RPMI7951 (cell line): ENCODE measurements at regions not wholly inside any gene's neighbourhood (a gene's known extent, or its start where the extent isn't known, plus 50 kb on each side); places are given as distances from the start of the nearest gene placed in this dataset.

Source experiments
- DNase-seq: peaks from one replicate; pipeline ENCODE4 v3.0.0-alpha.2; 2012; ENCODE audit warnings: low read depth

DNA sequence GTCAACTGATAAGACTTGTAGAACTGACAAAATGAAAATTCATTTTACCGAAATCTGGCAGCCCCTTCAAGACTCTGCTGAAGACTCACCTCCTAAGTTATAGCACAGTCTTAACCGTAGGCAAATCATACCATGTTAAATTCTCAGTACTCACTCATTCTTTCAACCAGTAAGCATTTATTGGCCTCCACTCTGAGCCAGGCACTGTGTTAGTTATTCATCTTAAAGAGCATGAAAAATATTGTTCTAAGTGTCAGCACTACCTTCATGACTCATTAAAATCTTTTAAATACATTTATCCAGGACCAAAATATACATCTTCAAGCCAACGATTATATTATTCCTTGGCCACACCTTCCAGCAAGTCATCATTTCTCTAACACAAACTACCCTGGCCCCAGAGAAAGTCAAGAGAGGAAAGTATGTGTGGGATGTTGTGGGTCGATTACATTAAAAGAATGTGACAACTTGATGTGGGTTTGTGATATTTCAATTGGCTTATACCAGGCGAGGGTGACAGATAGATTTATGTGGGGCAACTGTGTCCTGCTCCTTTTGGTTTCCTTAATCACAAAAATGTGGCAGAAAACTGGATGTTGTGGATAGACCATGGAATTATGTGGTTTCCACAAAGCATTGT is 55.0 kb downstream of the TMEM30B start:
- DNase-seq, result no peak

DNA sequence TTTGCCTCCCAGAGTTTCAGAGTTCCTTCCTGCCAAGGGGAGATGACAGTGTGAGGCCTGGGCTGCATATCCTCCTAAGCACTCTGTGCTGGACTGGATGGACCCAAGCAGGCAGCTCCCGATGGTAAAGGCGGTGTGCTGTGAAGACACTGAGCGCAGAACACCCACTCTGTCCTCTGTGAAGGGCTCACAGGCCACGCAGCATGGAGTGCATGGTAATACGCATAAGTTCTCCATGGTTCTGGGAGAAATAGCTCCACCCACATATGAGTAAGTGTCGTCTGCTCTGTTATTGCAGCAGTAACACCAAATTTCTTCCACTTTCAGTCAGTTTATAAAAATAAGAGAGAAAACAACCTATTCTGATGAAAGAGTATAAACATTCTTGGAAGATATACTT is 55.8 kb downstream of the TMEM30B start:
- no peak for DNase-seq

DNA sequence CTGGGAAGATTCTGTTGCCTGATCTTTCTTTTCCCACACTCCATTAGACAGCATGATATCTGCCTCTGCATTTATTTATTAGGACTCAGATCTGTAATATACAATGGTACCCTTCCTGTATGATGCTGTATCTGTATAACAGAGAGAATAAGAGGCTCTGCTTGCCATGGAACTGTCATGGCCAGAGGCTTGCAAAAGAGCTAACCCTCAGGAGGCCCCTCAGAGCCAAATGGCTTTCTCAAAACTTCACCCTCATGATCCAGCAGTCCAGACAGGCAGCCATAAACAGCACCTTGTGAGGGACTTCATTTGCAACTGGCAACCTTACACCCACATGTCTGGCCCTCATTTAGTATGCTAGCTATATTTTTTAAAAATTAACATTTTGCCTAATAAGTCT is 57.6 kb downstream of the TMEM30B start:
- DNase-seq, result no peak

DNA sequence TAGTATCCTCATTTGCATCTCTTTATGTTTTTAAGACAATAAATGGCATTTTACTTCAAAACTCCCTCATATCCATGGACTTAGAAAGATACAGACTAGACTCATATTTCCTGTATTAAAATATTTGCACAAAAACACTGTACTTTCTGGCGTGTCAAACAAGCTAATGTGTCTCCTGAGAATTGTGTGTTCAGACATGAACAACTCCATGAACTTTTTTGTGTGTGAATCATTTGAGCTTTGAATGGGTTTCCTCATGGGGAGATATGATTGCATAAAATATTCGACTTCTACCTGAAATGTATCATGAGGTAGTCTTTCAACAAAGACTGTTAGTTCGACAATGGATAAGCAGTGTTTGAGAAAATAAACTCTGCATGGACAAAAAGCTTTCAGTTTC is 58.8 kb downstream of the TMEM30B start:
- DNase-seq, result no peak

DNA sequence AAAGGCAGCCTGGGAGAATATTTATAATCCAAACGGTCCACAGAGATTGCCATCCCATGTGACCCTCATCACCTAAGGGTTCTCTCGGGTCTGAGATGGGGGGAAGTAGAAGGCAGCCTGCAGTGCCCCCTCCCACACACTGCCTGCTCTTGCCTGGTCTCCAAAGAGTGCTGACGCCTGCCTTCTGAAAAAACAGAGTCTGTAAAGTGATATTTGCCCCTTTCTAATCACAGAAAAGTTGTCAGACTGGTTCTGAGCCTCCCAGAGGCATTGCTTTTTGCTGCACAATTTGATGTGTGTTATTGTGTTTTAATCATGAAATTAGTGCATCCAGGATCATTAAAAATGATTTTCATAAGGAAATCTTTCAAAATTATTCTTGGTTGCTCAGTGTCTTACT is 59.2 kb downstream of the TMEM30B start:
- no peak for DNase-seq

DNA sequence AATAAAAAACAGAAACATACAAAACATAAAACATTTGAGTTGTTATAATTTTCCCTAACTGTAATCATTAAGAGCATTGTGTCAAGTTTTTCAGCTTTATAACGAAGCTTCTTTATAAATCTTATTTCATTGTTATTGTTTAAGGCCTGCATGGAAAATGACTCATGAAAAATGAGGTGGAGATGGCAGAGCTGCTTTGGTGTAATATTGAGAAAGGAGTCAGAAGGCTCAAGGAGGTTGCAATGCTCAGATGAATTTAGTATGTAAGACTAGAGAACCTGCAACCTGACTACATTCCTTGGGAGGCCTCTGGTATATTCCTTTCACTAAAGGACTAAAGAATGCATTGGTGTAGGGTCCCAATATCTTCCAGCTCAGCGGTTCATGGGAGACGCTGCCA is 61.5 kb downstream of the TMEM30B start:
- no peak for DNase-seq

DNA sequence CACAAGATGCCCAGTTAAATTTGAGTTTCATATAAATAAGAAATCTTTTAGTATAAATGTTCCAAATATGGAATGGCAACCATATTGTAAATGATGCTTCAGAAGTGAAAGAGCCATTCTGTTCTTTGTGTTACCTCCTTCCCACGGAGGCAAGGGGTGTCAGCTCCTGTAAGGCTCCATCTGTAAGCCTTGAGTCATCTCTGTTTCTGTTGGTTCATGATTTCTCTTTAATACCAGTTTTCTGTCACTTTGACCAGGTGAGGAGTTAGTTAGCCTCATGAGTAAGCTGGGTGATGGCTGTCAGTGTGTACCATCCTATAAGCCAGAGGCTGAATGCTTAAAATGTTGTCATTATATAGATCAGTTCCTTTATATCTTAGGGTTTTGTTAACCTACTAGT is 61.9 kb downstream of the TMEM30B start:
- no peak for DNase-seq

DNA sequence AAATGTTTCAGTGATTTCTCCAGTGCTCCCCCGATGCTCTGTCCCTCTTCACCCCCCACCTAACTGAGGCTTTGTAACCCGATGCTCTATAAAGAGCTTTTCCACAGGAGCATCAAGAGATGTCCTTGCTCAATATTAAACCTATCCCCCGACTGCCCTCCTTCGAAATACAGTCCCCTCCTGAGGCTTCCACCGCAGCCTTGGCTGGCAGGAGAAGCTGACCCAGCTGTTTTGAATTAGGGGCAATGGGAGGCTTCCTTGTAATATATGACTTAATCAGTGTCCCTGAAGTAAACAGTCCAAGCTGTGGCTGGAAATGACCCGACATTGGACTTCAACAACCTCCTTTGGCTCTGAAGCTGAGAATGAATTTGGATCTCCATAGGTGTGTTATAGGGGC is 62.4 kb downstream of the TMEM30B start:
- DNase-seq, result peak; percentile 70

DNA sequence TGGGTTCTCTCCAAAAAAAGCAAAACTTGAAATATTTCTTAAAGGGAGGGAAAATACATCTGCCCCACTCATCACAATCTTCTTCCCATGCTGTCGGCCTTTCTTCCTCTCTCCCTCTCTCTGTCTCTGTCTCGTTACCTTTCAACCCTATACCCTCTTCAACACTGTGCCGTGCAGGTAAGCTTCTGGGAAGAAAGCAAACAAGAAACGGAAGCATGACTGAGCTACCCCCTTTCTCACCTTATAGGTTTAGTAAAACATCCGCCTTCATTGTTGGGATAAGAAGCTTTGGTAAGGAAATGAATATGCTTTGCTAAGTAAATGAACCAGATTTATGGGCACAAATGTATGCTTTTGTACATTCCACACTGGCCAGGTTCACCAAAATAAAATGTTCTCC is 63.0 kb downstream of the TMEM30B start:
- no peak for DNase-seq

DNA sequence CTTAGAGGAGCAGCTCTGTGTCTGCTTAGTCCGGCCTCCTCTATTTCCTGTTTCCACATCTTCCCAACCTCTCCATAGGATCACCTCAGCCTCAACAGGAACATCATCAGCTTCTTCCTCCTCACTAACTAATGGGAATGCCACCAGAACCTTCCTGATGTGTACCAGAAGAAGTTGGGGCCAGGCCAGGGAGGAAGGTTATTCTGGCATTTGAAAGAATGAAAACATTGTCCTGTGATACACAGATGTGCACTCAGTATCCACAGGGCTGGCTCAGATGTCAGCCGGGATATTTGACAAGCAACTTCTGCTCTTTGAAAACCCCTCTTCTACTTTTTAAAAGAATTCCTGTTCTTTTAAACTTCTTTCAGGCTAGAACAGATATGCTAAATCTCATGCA is 63.6 kb downstream of the TMEM30B start:
- no peak for DNase-seq

DNA sequence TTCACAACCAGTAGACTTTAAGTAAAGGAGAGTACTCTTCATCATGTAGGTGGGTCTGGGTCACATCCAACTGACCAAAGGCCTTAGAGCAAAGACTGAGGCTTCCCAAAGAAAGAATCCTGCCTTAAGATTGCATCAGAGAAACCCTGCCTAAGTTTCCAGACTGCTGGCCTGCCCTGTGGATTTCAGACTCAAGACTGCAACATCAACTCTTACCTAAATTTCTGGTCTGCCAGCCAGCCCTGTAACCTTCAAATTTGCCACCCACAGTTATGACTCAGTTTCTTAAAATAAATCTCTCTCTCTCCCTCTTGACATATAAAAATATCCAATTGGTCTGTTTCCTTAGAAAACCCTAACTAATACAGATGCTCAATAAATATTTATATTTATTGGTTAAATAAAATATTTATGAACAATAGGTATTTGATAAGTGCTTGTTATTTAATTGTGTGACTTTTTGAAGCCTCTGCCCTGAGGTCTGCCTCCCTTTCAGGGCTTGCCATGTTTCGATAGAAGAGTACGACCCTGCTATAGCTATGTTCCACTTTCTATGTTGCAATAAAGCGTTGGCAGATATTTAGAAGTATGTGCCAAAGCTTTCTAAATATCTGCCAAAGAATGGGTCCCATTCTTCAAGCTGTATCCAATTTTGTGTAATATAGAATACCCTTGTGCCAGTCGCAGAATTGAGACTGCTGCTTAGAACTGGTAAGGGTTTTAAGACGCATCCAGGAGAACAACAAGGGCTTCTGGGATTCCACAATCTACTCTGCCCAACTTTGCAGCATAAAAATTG is 65.7 kb downstream of the TMEM30B start:
- DNase-seq, result no peak

DNA sequence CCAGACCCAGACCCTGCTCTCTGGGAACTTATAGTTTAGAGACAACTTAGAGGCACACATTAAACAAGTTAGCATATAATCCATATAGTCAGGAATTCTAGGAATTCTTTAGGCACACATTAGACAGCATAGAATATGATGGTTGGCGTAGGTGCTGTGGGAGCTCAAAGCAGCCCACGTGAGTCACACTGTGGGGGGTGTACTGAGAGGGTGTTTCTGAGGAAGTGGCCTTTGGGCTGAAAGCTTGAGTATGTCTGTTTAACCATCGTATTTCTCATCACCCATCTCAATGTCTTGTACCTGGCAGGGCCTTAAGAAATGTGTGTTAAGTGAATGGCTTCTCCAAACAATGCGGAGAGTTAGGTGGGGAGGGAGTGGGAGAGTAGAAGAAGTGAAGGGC is 67.2 kb downstream of the TMEM30B start:
- DNase-seq, result no peak

DNA sequence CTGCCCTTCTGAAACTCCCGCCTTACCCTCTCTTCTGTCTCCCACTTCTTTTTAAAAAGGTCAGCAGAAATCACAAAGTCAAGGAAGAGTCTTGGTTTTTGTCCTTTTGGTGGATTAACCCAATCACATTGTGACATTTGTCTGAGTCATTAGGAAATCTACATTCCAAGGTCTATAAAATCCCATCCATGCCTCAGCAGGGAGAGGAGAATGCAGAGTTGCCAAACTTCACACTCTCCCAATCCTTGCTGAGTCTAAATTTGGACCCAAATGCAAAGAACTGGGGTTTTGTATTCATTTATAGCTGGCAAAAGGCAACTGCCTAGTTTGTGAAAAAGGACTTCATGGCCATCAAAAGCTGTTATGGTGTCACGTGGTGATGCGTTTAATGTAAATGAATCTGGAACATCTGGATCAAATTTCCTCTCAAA is 67.9 kb downstream of the TMEM30B start:
- DNase-seq, result peak; percentile 76

DNA sequence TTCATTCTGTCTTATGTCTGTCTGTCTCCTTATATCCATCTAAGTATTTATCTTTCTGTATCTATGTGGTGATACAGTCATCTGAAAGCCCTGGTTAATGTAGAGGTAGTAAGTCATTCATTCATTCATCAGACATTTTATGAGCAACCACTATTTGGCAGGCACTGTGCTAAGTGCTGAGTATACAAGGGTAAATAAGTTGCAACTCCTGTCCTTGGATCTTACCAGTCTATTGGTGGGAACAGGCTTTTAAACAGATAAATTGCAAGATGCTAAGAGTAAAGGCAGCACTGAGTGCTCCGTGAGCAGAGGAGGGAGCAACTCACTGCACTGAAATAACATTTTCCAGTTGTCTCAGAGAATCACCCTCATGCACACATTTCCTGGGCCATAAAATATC is 68.6 kb downstream of the TMEM30B start:
- DNase-seq, result no peak

DNA sequence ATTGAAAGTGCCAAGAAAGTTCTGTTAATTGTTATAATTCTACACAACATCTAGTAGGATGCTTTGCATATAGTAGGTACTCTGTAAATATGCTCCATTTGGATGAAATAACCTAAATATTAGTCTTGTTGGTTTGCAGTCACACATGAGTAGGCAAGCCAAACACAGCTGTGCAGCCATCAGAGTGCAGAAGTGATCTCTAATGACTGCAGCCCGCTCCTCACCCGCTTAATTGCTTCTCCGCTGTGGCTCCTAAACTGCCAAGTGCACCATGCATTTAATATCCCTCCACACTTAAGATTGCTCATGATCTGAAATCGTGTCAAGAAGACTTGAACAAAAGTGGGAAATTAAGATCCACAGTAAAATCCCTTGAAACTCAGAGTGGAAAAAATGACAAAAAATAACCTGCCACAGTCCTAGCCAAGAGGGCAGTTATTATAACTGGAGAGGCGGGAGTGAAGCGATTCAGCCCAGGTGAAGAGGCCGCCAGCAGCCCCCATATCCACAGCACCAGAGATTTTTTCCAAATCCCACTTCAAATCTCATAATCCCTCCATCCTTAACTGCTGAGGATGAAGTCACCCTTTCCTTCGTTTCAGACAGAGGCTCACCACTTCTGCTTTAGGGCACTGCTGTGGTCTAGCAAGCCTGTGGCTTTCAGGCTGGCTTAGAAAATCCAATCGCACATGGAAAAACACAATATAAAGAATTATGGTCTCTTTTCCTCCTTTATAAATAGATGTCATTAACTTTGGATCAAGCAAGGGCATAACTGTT is 69.5 kb downstream of the TMEM30B start:
- DNase-seq, result no peak

DNA sequence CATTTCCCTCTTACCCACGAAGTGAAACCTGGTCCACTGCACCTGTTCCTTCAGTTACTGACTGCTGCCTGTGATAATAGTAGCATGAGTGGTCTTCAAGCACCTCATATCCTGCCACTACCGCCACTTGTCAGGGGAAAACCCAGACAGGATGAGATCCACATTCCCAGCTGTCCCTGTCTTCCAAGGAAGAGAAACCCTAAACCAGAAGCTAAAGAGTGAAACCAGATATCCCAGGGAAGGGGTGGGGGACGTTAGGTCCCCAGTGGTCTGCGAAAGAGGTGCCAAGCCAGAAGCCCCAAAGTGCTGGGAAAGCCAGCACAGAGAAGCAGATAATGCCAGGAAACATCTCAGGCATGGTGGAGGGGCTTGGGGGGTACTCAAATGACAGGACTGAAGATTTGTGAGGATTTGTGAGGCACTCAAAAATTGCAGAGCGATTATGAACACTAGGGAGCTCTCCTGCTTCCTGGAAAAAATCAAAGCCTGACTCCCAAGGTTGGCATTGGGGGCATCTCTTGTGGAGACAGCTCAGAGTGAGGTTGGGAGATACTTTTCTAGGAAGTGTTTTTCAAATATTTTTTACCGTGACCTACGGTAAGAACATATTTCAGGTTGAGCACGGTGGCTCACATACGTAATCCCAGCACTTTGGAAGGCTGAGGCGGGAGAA is 77.9 kb downstream of the TMEM30B start:
- DNase-seq, result no peak

DNA sequence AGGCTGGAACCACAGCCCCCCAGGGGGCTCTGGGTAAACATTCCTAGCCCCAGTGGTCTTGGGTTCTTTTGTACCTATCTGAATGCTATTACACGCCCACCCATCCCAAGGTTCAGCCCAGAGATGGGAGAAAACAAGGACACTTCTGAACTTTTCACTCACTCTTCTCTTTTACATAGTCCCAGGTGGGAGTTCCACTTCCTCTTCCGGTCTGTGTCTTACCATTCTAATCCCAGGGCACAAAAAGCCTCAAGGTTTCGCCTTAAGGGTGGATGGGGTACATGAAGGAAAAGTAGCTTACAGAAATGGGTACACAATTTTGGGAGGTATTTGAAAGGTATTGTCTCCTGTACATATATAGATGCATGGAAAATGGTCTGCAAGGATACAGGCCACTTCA is 79.0 kb downstream of the TMEM30B start:
- no peak for DNase-seq

DNA sequence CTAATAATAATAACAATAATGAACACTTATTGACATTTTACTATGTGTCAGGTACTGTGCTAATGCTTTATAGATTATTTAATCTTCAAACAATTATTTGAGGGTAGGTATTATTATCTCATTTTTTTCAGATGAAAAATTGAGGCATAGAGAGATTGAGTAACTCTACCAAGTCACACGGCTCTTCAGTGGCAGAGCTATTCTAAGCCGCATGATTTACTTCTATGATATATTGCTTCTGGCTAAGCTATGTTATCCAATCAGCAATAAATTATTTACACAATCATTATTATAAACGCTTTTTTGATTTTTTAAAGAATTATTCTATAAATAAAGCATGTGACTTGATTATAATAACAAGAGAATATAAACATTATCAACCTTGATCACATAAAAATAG is 80.0 kb downstream of the TMEM30B start:
- no peak for DNase-seq

DNA sequence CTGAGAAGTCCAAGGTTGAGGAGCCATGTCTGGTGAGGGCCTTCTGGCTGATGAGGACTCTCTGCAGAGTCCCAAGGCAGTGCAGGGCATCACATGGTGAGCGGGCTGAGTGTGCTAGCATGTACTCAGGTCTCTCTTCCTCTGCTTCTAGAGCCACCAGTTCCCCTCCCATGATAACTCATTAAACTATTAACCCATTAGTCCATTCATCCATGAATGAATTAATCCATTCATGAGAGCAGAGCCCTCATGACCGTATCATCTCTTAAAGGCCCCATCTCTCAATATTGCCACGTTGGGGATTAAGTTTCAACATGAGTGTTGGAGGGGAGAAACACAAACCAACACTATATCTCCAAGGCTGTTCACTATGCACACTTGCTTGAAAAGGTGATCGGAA is 83.7 kb downstream of the TMEM30B start:
- no peak for DNase-seq

DNA sequence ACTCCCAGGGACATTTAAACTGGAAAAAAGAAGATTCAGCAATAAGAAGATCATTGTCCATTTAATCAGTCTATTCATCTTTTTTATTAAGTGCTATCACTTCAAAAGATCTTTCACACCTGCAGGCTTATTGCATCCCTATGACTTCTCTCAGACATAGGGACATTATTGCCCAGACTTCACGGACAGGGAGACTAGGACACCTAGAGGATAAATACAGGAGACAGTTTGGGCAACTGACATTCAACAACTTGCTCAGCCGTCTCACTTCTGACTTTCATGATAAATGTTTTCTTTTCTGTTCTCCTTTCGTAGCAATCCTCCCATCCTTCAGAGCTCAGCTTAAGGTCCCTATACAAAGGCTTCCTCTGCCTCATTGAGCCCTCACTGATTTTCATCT is 84.3 kb downstream of the TMEM30B start:
- DNase-seq, result no peak

DNA sequence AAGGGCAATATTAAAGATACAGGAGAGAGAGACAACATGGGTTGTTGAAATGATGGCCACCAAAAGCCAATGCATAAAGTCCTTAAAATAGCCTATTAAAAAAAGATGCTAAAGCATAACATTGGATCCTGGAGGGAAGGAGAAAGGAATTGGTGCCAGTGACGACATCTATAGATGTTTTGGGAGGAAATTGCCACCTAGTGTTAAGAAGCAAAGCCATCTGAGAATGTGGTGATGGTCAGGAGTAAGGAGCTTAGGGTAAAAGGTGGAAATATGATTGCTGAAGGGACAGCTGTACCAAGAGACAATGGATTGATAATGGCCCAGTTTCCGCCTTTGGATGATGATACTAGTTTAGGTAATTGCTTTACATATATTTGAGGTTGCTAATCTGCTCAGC is 85.1 kb downstream of the TMEM30B start:
- no peak for DNase-seq

DNA sequence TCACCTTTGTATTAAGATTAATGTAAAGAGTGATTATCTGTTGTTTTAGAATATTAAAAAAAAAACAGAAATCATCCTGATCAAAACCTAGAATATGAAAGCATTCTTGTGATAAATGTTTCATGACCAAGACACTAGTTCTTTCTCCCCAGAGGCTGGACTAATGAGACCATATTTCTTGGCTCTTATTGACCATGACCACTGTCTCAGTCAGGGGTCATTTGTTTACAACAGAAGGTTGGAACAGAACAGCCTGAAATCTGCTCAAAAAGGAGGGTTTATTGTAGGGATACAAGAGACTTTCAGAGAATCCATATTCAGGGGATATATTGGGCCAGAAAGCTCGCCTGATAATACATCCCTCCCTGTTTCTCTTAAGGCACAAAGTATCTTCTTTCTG is 87.7 kb downstream of the TMEM30B start:
- DNase-seq, result no peak
